ENCODE measurements at regions not wholly inside any gene's neighbourhood (a gene's known extent, or its start where the extent isn't known, plus 50 kb on each side); places are given as distances from the start of the nearest gene placed in this dataset.

DNA sequence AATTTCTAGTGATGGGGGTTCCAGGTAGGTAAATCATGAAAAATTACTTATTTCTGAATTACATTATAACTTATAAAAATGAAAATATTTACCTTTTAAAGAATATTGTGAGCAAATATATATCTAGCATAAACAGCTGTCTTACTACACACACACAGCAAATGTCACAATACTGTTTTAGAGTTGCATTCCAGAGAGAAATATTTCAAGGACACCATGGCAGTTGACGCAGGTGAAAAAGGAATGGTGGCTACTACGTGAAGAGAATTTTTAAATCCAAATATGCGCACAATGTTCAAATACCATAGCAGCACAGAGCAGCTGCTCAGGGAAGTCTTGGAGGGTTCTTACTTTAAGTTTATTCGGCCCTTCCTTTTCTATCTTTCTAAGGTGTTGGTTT is 356.2 kb downstream of the CGGBP1 start:
- no peak overlapping the region for H3K27ac ChIP-seq (ENCODE audit: low read length)
- H3K79me2 ChIP-seq (ENCODE audit: insufficient read depth, low read length) = no peaks in the 10 kb centered on the region

DNA sequence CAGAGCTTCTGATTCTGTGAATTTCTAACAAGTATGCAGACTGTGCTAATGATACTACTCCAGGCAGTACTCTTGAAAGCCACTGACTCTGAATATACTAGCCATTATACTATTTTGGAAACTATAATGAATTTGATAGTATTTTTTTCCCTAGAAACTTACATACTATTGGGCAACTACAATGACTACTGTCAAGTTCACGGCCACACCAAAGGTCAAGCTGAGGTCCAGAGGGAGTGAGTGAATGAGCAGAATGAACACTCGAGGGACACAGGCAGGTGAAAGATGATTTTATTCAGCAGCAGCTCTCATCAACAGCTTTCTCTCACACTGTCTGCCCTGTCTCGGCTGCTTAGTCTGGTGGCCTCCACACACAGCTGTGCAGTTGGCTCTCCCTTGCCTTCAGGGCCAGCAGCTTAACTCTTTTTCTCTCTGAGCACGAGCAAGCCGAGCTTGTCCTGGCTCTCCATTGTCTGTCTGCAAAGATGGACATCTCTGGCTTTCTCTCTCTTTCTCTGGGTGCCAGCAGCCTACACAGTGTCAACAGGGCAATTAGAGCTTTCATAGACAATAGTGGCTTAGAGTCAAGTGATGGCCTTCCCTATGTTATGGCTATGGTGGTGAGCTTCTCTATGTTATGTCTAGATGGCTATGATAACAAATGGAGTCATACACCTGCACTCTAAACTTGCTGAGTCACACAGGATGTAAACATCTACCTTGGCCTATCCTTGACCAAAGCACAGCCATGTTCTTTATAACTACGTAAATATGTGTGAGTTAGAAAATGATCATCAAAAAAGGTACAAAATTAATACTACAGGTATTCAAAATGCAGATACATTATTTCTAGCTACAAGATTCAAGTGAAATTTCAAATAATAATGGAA is 362.4 kb downstream of the CGGBP1 start:
- Histone ChIP-seq H3K4me2 (ENCODE audit: insufficient read depth, low read length) (no peak overlapping the region), H3K4me3 (ENCODE audit: low read depth in 1 of 2, low read length in 2 of 2) (no peak overlapping the region), H3K79me2 (ENCODE audit: insufficient read depth, low read length) (no peaks in the 10 kb centered on the region), H3K9ac (ENCODE audit: low read depth, low read length) (no peak overlapping the region), H2AFZ (ENCODE audit: low read depth, low read length) (no peak overlapping the region), H3K9me3 (ENCODE audit: insufficient read depth, low read length, severe bottlenecking) (no peaks in the 10 kb centered on the region), H3K4me1 (ENCODE audit: insufficient read depth, low read length) (no peaks in the 10 kb centered on the region), H3K36me3 (ENCODE audit: insufficient read depth, low read length) (no peaks in the 10 kb centered on the region), H3K27ac (ENCODE audit: low read length) (no peak overlapping the region), H3K27me3 (ENCODE audit: insufficient read depth, low read length, poor library complexity) (no peaks in the 10 kb centered on the region), H4K20me1 (ENCODE audit: insufficient read depth, low read length) (no peaks in the 10 kb centered on the region)
- no peak for ATAC-seq (ENCODE audit: insufficient read depth, low read depth)
- DNase-seq = no peak
- TF ChIP-seq EZH2 (IDR thresholded peaks at IDR 0.05; ENCODE audit: borderline replicate concordance, low read depth, low read length, severe bottlenecking) = no peak
- TF ChIP-seq, protein P1, sequence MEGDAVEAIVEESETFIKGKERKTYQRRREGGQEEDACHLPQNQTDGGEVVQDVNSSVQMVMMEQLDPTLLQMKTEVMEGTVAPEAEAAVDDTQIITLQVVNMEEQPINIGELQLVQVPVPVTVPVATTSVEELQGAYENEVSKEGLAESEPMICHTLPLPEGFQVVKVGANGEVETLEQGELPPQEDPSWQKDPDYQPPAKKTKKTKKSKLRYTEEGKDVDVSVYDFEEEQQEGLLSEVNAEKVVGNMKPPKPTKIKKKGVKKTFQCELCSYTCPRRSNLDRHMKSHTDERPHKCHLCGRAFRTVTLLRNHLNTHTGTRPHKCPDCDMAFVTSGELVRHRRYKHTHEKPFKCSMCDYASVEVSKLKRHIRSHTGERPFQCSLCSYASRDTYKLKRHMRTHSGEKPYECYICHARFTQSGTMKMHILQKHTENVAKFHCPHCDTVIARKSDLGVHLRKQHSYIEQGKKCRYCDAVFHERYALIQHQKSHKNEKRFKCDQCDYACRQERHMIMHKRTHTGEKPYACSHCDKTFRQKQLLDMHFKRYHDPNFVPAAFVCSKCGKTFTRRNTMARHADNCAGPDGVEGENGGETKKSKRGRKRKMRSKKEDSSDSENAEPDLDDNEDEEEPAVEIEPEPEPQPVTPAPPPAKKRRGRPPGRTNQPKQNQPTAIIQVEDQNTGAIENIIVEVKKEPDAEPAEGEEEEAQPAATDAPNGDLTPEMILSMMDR (IDR thresholded peaks at IDR 0.05; ENCODE audit: borderline replicate concordance, extremely low read depth, low read length, poor library complexity, severe bottlenecking) = no peak

More for the DNA sequence above, 356.2 kb downstream of the CGGBP1 start:
- Histone ChIP-seq H4K20me1 (ENCODE audit: insufficient read depth, low read length) (no peaks in the 10 kb centered on the region), H3K4me2 (ENCODE audit: insufficient read depth, low read length) (no peak overlapping the region), H3K4me3 (ENCODE audit: low read depth in 1 of 2, low read length in 2 of 2) (no peak overlapping the region), H3K27me3 (ENCODE audit: insufficient read depth, low read length, poor library complexity) (no peaks in the 10 kb centered on the region), H3K4me1 (ENCODE audit: insufficient read depth, low read length) (no peaks in the 10 kb centered on the region), H3K9ac (ENCODE audit: low read depth, low read length) (no peak overlapping the region), H3K36me3 (ENCODE audit: insufficient read depth, low read length) (no peaks in the 10 kb centered on the region), H3K9me3 (ENCODE audit: insufficient read depth, low read length, severe bottlenecking) (no peaks in the 10 kb centered on the region), H2AFZ (ENCODE audit: low read depth, low read length) (no peak overlapping the region)
- no peak for TF ChIP-seq EZH2 (IDR thresholded peaks at IDR 0.05; ENCODE audit: borderline replicate concordance, low read depth, low read length, severe bottlenecking)
- TF ChIP-seq, protein P1 (IDR thresholded peaks at IDR 0.05; ENCODE audit: borderline replicate concordance, extremely low read depth, low read length, poor library complexity, severe bottlenecking) = no peak
- DNase-seq (no peak), ATAC-seq (ENCODE audit: insufficient read depth, low read depth) (no peak)

DNA sequence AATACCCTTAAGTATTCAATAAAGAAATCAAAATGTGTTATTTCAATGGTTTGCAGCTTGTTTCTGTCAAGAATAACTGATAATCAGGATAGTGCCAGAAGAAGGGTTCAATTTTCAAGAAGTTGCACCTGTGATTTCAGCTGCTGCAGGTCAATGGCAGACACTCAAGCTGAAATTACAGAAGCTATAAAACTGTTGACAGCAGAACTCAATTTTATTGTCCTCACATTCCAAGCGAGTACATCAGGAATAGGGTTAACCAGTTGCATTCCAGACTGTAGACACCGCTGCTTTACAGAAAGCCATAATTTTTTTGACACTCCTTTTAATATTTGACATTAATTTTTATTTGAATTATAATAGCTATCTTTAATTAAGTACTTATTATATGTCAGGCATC is 364.1 kb downstream of the CGGBP1 start:
- Histone ChIP-seq H3K9ac (ENCODE audit: low read depth, low read length) (no peak overlapping the region), H3K9me3 (ENCODE audit: insufficient read depth, low read length, severe bottlenecking) (no peaks in the 10 kb centered on the region), H3K4me3 (ENCODE audit: low read depth in 1 of 2, low read length in 2 of 2) (no peak overlapping the region), H3K4me1 (ENCODE audit: insufficient read depth, low read length) (no peaks in the 10 kb centered on the region), H3K36me3 (ENCODE audit: insufficient read depth, low read length) (no peaks in the 10 kb centered on the region), H3K4me2 (ENCODE audit: insufficient read depth, low read length) (no peak overlapping the region), H3K27ac (ENCODE audit: low read length) (no peak overlapping the region), H2AFZ (ENCODE audit: low read depth, low read length) (no peak overlapping the region), H3K27me3 (ENCODE audit: insufficient read depth, low read length, poor library complexity) (no peaks in the 10 kb centered on the region), H3K79me2 (ENCODE audit: insufficient read depth, low read length) (no peaks in the 10 kb centered on the region), H4K20me1 (ENCODE audit: insufficient read depth, low read length) (no peaks in the 10 kb centered on the region)
- no peak for ATAC-seq (ENCODE audit: insufficient read depth, low read depth)
- TF ChIP-seq EZH2 (IDR thresholded peaks at IDR 0.05; ENCODE audit: borderline replicate concordance, low read depth, low read length, severe bottlenecking) = no peak
- TF ChIP-seq, protein P1 (IDR thresholded peaks at IDR 0.05; ENCODE audit: borderline replicate concordance, extremely low read depth, low read length, poor library complexity, severe bottlenecking) = no peak
- DNase-seq = no peak

All from DND-41 (cell line).